Neuronal stem cell (in vitro differentiated cells): ENCODE measurements at regions not wholly inside any gene's neighbourhood (a gene's known extent, or its start where the extent isn't known, plus 50 kb on each side); places are given as distances from the start of the nearest gene placed in this dataset.

Source experiments
- DNase-seq: peaks from one replicate; pipeline ENCODE4 v3.0.0-alpha.2; 2013; ENCODE audit warnings: low spot score
- H2AFZ ChIP-seq: one replicate; pipeline ENCODE4 v1.6.1; 2013; ENCODE audit warnings: mild to moderate bottlenecking, low read length, inconsistent platforms
- H2AK5ac ChIP-seq: 2 replicates; pipeline ENCODE4 v1.6.1; 2013; ENCODE audit warnings: low read depth, mild to moderate bottlenecking, inconsistent platforms, low read length, moderate library complexity, mixed read lengths
- H2BK120ac ChIP-seq: 2 replicates; pipeline ENCODE4 v1.6.1; 2013; ENCODE audit warnings: low read depth, mild to moderate bottlenecking, inconsistent platforms, low read length, moderate library complexity, mixed read lengths
- H2BK12ac ChIP-seq: one replicate; pipeline ENCODE4 v1.6.1; 2013; ENCODE audit warnings: low read length, inconsistent platforms
- H2BK15ac ChIP-seq: 2 replicates; pipeline ENCODE4 v1.6.1; 2013; ENCODE audit warnings: mild to moderate bottlenecking, low read length, inconsistent platforms, mixed read lengths
- H2BK5ac ChIP-seq: one replicate; pipeline ENCODE4 v1.6.1; 2013; ENCODE audit warnings: inconsistent platforms, mild to moderate bottlenecking, low read length, moderate library complexity
- H3K14ac ChIP-seq: one replicate; pipeline ENCODE4 v1.6.1; 2013; ENCODE audit warnings: low read length, inconsistent platforms
- H3K18ac ChIP-seq: 2 replicates; pipeline ENCODE4 v1.6.1; 2013; ENCODE audit warnings: low read length, inconsistent platforms
- H3K23ac ChIP-seq: 2 replicates; pipeline ENCODE4 v1.6.1; 2013; ENCODE audit warnings: low read depth, mild to moderate bottlenecking, mixed read lengths, low read length, inconsistent platforms; ENCODE audit not compliant: poor library complexity
- H3K27ac ChIP-seq: replicated peaks from 3 replicates; pipeline ENCODE4 v1.5.1; 2013; ENCODE audit warnings: low read length, inconsistent platforms
- H3K27me3 ChIP-seq, 3 experiments: 2 replicates each; pipeline ENCODE4 v1.6.1; 2013; ENCODE audit warnings: low read length in 3 of 3, mild to moderate bottlenecking in 2 of 3, inconsistent platforms in 1 of 3, low read depth in 1 of 3, mixed read lengths in 1 of 3, moderate library complexity in 1 of 3; ENCODE audit not compliant: control insufficient read depth in 3 of 3, insufficient read depth in 3 of 3
- H3K36me3 ChIP-seq, 2 donors: replicated peaks in 1 of 2; 2 replicates each; pipeline ENCODE4 v1.6.1; 2013; ENCODE audit warnings: low read length in 2 of 2; ENCODE audit not compliant: control insufficient read depth in 2 of 2, insufficient read depth in 2 of 2
- H3K4ac ChIP-seq: 2 replicates; pipeline ENCODE4 v1.6.1; 2013; ENCODE audit warnings: inconsistent platforms, mild to moderate bottlenecking, low read length, moderate library complexity
- H3K4me1 ChIP-seq, 2 donors: 1 replicate in 1 of 2; 2 replicates in 1 of 2; pipeline ENCODE4 v1.6.1; 2013; ENCODE audit warnings: low read length in 2 of 2, low read depth in 1 of 2; ENCODE audit not compliant: control insufficient read depth in 2 of 2, insufficient read depth in 1 of 2
- H3K4me2 ChIP-seq: one replicate; pipeline ENCODE4 v1.6.1; 2013; ENCODE audit warnings: mild to moderate bottlenecking, low read length, inconsistent platforms; ENCODE audit not compliant: insufficient read depth, poor library complexity, severe bottlenecking
- H3K4me3 ChIP-seq, 2 donors: 2 replicates each; pipeline ENCODE4 v1.5.1; 2013; ENCODE audit warnings: low read length in 2 of 2, mild to moderate bottlenecking in 2 of 2, inconsistent platforms in 1 of 2, moderate library complexity in 1 of 2
- H3K79me1 ChIP-seq: one replicate; pipeline ENCODE4 v1.6.1; 2013; ENCODE audit warnings: low read depth, mild to moderate bottlenecking, inconsistent platforms, low read length, moderate library complexity
- H3K9ac ChIP-seq: one replicate; pipeline ENCODE4 v1.6.1; 2013; ENCODE audit warnings: mild to moderate bottlenecking, low read depth, low read length, inconsistent platforms; ENCODE audit not compliant: poor library complexity
- H3K9me3 ChIP-seq, 2 donors: replicated peaks in 1 of 2; 2 replicates each; pipeline versions ENCODE3 to v1.6.1; 2013; ENCODE audit warnings: low read length in 2 of 2, mild to moderate bottlenecking in 2 of 2, inconsistent platforms in 1 of 2, low read depth in 1 of 2, mixed read lengths in 1 of 2, moderate library complexity in 1 of 2; ENCODE audit not compliant: control insufficient read depth in 2 of 2, insufficient read depth in 1 of 2
- H4K8ac ChIP-seq: one replicate; pipeline ENCODE4 v1.6.1; 2013; ENCODE audit warnings: low read depth, mild to moderate bottlenecking, inconsistent platforms, low read length, moderate library complexity
- H4K91ac ChIP-seq: one replicate; pipeline ENCODE4 v1.6.1; 2013; ENCODE audit warnings: low read length, low read depth, mild to moderate bottlenecking, inconsistent platforms; ENCODE audit not compliant: poor library complexity
- WGBS, 2 donors: extraction: QIAGEN DNeasy Blood & Tissue Kit; methylation state at CpG; one replicate each; pipeline ENCODE4 v1.1.7; 2013; ENCODE audit warnings: missing lambda C conversion rate in 2 of 2, mixed read lengths in 1 of 2; ENCODE audit not compliant: insufficient read length in 2 of 2, insufficient replicate concordance in 1 of 2; ENCODE audit errors: extremely low coverage in 2 of 2; 5-methylcytosine and 5-hydroxymethylcytosine counted together

- Histone ChIP-seq H3K9me3 (peaks cover 0 to 4% of the 10 kb centered on the region in 2 donors), H3K27ac (no peak overlapping the region), H4K91ac (no peak overlapping the region), H2BK5ac (no peak overlapping the region), H3K4me2 (no peak overlapping the region), H2BK12ac (no peak overlapping the region), H2BK120ac (no peak overlapping the region), H3K18ac (no peak overlapping the region), H3K9ac (no peak overlapping the region), H3K14ac (no peak overlapping the region), H3K4ac (no peak overlapping the region), H3K27me3 (no peaks in the 10 kb centered on the region), H3K79me1 (no peaks in the 10 kb centered on the region), H2BK15ac (no peak overlapping the region), H3K23ac (no peak overlapping the region), H2AFZ (peak overlapping the region; percentile 20), H3K36me3 (no peaks in the 10 kb centered on the region), H3K4me1 (no peaks in the 10 kb centered on the region), H4K8ac (no peak overlapping the region), H3K4me3 (no peak overlapping the region), H2AK5ac (no peak overlapping the region)
- no peak for DNase-seq
Observed at GRCh38 chr12:42692749-42693148, 103.2 kb upstream of the PRICKLE1 start.

GRCh38 chr12:42691991-42692557, 102.5 kb upstream of the PRICKLE1 start:
- Histone ChIP-seq H2BK15ac (no peak overlapping the region), H3K36me3 (no peaks in the 10 kb centered on the region), H3K4me3 (no peak overlapping the region), H2BK12ac (no peak overlapping the region), H2AK5ac (no peak overlapping the region), H4K91ac (no peak overlapping the region), H3K4me1 (no peaks in the 10 kb centered on the region), H3K14ac (no peak overlapping the region), H3K18ac (no peak overlapping the region), H3K27ac (no peak overlapping the region), H4K8ac (no peak overlapping the region), H2AFZ (peak overlapping the region; percentile 63), H3K79me1 (no peaks in the 10 kb centered on the region), H2BK120ac (no peak overlapping the region), H2BK5ac (no peak overlapping the region), H3K4me2 (no peak overlapping the region), H3K9ac (no peak overlapping the region), H3K4ac (no peak overlapping the region), H3K27me3 (no peaks in the 10 kb centered on the region), H3K23ac (no peak overlapping the region), H3K9me3 (peaks cover 0 to 4% of the 10 kb centered on the region in 2 donors)
- no CpG with 5 or more reads among the region's 8 CpGs for WGBS, 2 donors
- DNase-seq = no peak

- Histone ChIP-seq H2AK5ac (no peak overlapping the region), H2AFZ (no peak overlapping the region), H2BK5ac (no peak overlapping the region), H3K9ac (no peak overlapping the region), H3K23ac (no peak overlapping the region), H3K36me3 (no peaks in the 10 kb centered on the region), H3K9me3 (peaks cover 0 to 4% of the 10 kb centered on the region in 2 donors), H3K79me1 (no peaks in the 10 kb centered on the region), H3K4me3 (no peak overlapping the region), H3K4me1 (no peaks in the 10 kb centered on the region), H4K8ac (no peak overlapping the region), H2BK15ac (no peak overlapping the region), H4K91ac (no peak overlapping the region), H3K4me2 (no peak overlapping the region), H3K4ac (no peak overlapping the region), H3K18ac (no peak overlapping the region), H2BK120ac (no peak overlapping the region), H3K14ac (no peak overlapping the region), H2BK12ac (no peak overlapping the region), H3K27ac (no peak overlapping the region), H3K27me3 (no peaks in the 10 kb centered on the region)
- no peak for DNase-seq
- no CpG with 5 or more reads among the region's 2 CpGs for WGBS, 2 donors
Observed at GRCh38 chr12:42690264-42690663, 100.7 kb upstream of the PRICKLE1 start.

- no peak overlapping the region for H3K4ac ChIP-seq
- no peaks in the 10 kb centered on the region for H3K79me1 ChIP-seq
- no peaks in the 10 kb centered on the region for H3K36me3 ChIP-seq
- H2AK5ac ChIP-seq = no peak overlapping the region
- no peak overlapping the region for H3K18ac ChIP-seq
- no peak overlapping the region for H3K14ac ChIP-seq
- H3K4me1 ChIP-seq = no peaks in the 10 kb centered on the region
- H2BK12ac ChIP-seq = no peak overlapping the region
- DNase-seq = no peak
- H2BK120ac ChIP-seq = no peak overlapping the region
- no peak overlapping the region for H2BK5ac ChIP-seq
- H3K9ac ChIP-seq = no peak overlapping the region
- no peak overlapping the region for H4K8ac ChIP-seq
- no peaks in the 10 kb centered on the region for H3K27me3 ChIP-seq
- peak overlapping the region; percentile 41 for H2AFZ ChIP-seq
- no peak overlapping the region for H3K4me2 ChIP-seq
- no peak overlapping the region for H3K23ac ChIP-seq
- no peak overlapping the region for H2BK15ac ChIP-seq
- no peak overlapping the region for H3K27ac ChIP-seq
- H3K4me3 ChIP-seq = no peak overlapping the region
- no peak overlapping the region for H4K91ac ChIP-seq
- H3K9me3 ChIP-seq = peaks cover 0 to 4% of the 10 kb centered on the region in 2 donors
- WGBS, 2 donors = no CpG with 5 or more reads among the region's 1 CpG
Observed at GRCh38 chr12:42689699-42690098, 100.2 kb upstream of the PRICKLE1 start.
